C4-2B (cell line): ENCODE measurements at regions not wholly inside any gene's neighbourhood (a gene's known extent, or its start where the extent isn't known, plus 50 kb on each side); places are given as distances from the start of the nearest gene placed in this dataset.

Experiments
- CTCF ChIP-seq: fragments of 450-650 bp; conservative IDR thresholded peaks from 2 replicates; pipeline ENCODE4 v1.5.1; 2017; ENCODE audit warnings: mild to moderate bottlenecking
- ZFX ChIP-seq: fragments of 450-650 bp; IDR thresholded peaks from 2 replicates; pipeline ENCODE4 v1.6.1; 2017

- TF ChIP-seq CTCF (no peak), ZFX (no peak)
Observed at GRCh38 chr20:22268675-22269074, 315.7 kb downstream of the FOXA2 start.
